Mononuclear cell (primary cell): ENCODE measurements at regions not wholly inside any gene's neighbourhood (a gene's known extent, or its start where the extent isn't known, plus 50 kb on each side); places are given as distances from the start of the nearest gene placed in this dataset.

Source experiments
- H3K27me3 ChIP-seq: 2 replicates; pipeline ENCODE4 v1.6.0; 2011; ENCODE audit warnings: low read length, control low read depth; ENCODE audit not compliant: insufficient read depth
- H3K4me1 ChIP-seq: 2 replicates; pipeline ENCODE4 v1.5.1; 2011; ENCODE audit warnings: mild to moderate bottlenecking, low read length, control low read depth; ENCODE audit not compliant: insufficient read depth
- H3K4me3 ChIP-seq: 2 replicates; pipeline ENCODE4 v1.5.1; 2011; ENCODE audit warnings: mild to moderate bottlenecking, low read length, moderate library complexity
- H3K9me3 ChIP-seq: 2 replicates; pipeline ENCODE4 v1.5.1; 2011; ENCODE audit warnings: low read depth, mild to moderate bottlenecking, control low read depth, low read length

DNA sequence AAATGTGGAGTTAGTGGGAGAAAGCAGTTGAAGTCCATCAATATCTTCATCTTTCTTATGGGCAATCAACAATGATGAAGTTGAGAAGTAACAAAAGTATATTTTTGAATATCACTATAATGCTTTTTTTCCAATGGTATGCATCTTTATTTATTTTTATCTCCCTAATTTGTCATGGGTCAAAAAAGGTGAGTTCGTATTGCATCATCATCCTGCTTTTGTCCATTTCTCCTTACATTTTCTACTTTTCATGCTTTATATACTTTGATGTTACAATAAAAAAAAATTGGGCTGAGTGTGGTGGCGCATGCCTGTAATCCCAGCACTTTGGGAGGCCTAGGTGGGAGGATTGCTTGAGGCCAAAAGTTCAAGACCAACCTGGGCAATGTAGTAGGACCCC lies 101.2 kb upstream of the STXBP5 start:
- Histone ChIP-seq H3K4me1 (peaks cover 22% of the 10 kb centered on the region), H3K9me3 (no peaks in the 10 kb centered on the region), H3K27me3 (no peaks in the 10 kb centered on the region), H3K4me3 (no peak overlapping the region)

- H3K9me3 ChIP-seq: no peaks in the 10 kb centered on the region
- H3K4me3 ChIP-seq: no peak overlapping the region
- H3K27me3 ChIP-seq: no peaks in the 10 kb centered on the region
- H3K4me1 ChIP-seq: peaks cover 22% of the 10 kb centered on the region
Measured at GRCh38 chr6:147103694-147104093, 100.5 kb upstream of the STXBP5 start.

DNA sequence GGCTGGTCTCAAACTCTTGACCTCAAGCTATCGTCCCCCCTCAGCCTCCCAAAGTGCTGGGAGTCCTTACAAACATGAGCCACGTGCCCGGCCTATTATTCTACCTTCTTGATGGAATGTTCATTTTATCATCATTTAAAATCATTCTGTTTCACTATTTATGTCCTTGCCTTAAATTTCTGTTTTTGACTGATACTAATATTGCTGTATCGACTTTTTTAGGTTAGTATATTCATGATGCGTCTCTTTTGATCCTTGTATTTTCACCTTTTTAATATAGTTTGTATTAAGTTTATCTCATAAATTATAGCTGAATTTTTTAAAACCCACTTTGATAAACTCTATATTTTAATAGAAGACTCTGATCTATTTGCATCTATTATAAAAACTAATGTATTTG lies 98.4 kb upstream of the STXBP5 start:
- Histone ChIP-seq H3K9me3 (no peaks in the 10 kb centered on the region), H3K27me3 (no peaks in the 10 kb centered on the region), H3K4me1 (peaks cover 22% of the 10 kb centered on the region), H3K4me3 (no peak overlapping the region)

GRCh38 chr6:147106759-147107401 lies 97.3 kb upstream of the STXBP5 start:
- no peak overlapping the region for H3K4me3 ChIP-seq

DNA sequence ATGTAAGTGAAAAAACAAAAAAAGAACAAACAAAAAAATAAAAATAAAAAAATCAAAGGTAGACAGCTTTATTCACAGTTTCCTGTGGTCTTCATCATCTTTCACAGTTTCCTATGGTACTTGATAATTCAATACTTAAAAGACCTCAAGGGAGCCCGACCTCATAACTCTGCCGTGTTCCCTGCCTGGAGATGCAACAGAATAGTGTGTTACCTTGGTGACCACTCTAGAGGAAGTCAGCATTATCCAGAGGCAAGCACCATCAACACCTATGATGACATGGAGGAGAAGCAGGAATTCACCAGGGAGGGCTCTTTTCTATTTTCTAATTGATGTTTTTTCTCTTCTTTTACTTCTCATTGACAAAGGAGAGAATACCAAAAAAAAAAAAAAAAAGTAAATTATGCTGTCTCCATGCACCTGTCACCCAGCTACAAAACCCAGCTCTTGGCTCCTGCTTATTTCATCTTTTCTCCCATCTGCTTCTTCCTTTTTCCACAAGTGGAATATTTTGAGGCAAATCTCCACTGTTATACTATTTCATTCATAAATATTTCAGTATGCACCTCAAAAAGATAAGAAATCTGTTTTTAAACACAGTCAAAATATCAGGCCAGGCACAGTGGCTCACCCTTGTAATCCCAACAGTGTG lies 95.8 kb upstream of the STXBP5 start:
- Histone ChIP-seq H3K4me1 (peaks cover 18% of the 10 kb centered on the region), H3K9me3 (no peaks in the 10 kb centered on the region), H3K27me3 (no peaks in the 10 kb centered on the region), H3K4me3 (no peak overlapping the region)

More at GRCh38 chr6:147106759-147107401, 97.3 kb upstream of the STXBP5 start:
- no peaks in the 10 kb centered on the region for H3K27me3 ChIP-seq
- peaks cover 22% of the 10 kb centered on the region for H3K4me1 ChIP-seq
- no peaks in the 10 kb centered on the region for H3K9me3 ChIP-seq

GRCh38 chr6:147109707-147110106 lies 94.5 kb upstream of the STXBP5 start:
- H3K27me3 ChIP-seq: no peaks in the 10 kb centered on the region
- no peak overlapping the region for H3K4me3 ChIP-seq
- H3K4me1 ChIP-seq: peaks cover 10% of the 10 kb centered on the region
- H3K9me3 ChIP-seq: no peaks in the 10 kb centered on the region

DNA sequence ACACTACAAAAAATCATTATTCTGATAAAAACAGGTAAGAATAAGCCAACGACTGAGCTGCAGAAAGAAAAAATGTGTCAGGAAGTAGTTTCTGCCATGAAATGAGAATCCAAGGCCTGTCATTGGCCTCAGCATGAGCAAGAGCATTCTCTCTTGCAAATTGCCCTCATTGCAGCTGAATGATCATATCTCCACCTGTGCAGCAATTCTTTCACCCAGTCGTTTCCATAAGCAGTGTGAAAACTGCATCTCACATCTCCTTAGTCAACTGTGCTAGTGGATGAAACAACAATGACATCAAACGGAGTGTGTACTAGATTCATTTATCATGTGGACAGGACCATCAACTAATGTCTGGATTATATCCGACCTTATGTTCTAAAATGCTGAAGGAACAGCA lies 88.2 kb upstream of the STXBP5 start:
- H3K27me3 ChIP-seq: no peaks in the 10 kb centered on the region
- H3K9me3 ChIP-seq: no peaks in the 10 kb centered on the region
- no peaks in the 10 kb centered on the region for H3K4me1 ChIP-seq
- no peak overlapping the region for H3K4me3 ChIP-seq

DNA sequence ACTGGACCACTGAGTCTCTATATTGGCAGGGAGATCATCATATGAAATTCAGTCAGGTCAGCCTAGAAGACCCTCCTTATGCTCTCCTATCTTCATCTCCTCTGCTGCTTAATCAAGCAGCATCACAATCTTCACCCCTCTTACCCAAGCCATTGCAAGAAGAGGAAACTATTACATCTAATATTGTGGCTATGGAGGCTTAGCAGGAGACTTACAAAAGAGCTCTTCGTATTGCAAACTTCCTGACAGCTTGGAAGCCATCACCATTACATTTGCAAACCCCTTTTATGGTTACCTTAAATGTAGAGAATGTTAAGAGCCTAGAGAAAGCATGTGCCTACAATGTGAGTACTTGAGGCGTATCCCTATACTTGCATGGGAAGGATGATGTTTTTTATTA lies 87.2 kb upstream of the STXBP5 start:
- Histone ChIP-seq H3K27me3 (no peaks in the 10 kb centered on the region), H3K4me3 (no peak overlapping the region), H3K9me3 (no peaks in the 10 kb centered on the region), H3K4me1 (no peaks in the 10 kb centered on the region)

- no peaks in the 10 kb centered on the region for H3K27me3 ChIP-seq
- no peaks in the 10 kb centered on the region for H3K9me3 ChIP-seq
- no peak overlapping the region for H3K4me3 ChIP-seq
- H3K4me1 ChIP-seq: no peaks in the 10 kb centered on the region
Measured at GRCh38 chr6:147117580-147117979, 86.6 kb upstream of the STXBP5 start.

DNA sequence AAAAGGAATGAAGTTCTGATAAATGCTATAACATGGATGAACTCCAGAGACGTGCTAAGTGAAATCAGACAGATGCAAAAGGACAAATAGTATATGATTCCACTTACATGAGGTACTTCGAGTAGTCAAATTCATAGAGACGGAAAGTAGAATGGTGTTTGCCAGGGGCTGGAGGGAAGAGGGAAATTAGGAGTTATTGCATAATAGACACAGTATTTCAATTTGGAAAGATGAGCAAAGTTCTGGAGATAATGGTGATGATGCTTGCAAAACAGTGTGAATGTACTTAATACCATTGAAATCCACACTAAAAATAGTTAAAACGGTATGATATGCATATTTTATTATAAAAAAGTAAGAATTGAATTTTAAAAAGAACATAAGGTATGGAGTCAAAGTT lies 84.9 kb upstream of the STXBP5 start:
- H3K9me3 ChIP-seq: no peaks in the 10 kb centered on the region
- no peak overlapping the region for H3K4me3 ChIP-seq
- H3K4me1 ChIP-seq: no peaks in the 10 kb centered on the region
- H3K27me3 ChIP-seq: no peaks in the 10 kb centered on the region

GRCh38 chr6:147122823-147123222 lies 81.4 kb upstream of the STXBP5 start:
- Histone ChIP-seq H3K4me1 (no peaks in the 10 kb centered on the region), H3K9me3 (no peaks in the 10 kb centered on the region), H3K27me3 (no peaks in the 10 kb centered on the region), H3K4me3 (no peak overlapping the region)

- no peaks in the 10 kb centered on the region for H3K27me3 ChIP-seq
- no peaks in the 10 kb centered on the region for H3K9me3 ChIP-seq
- peaks cover 1% of the 10 kb centered on the region for H3K4me1 ChIP-seq
- no peak overlapping the region for H3K4me3 ChIP-seq
Measured at GRCh38 chr6:147126618-147127022, 77.6 kb upstream of the STXBP5 start.

DNA sequence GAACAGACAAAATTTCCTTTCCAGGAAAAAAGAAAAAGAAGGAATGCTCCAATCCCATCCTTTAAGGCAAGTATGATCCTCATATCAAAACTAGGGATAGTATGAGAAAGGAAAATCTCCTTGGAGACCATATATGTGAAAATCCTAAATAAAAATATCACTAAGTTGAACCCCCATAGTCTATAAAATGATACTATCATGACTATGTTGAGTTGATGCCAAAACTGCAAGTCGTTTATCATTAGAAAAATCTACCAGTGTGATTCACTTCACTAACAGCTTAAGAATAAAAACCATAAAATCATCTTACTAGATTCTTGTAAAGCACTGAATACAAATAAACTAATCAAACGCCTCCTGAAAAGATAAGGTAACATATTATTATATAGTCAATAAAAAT lies 76.6 kb upstream of the STXBP5 start:
- no peak overlapping the region for H3K4me3 ChIP-seq
- H3K27me3 ChIP-seq: no peaks in the 10 kb centered on the region
- H3K4me1 ChIP-seq: peaks cover 3% of the 10 kb centered on the region
- no peaks in the 10 kb centered on the region for H3K9me3 ChIP-seq

GRCh38 chr6:147128056-147128455 lies 76.2 kb upstream of the STXBP5 start:
- Histone ChIP-seq H3K4me1 (peaks cover 3% of the 10 kb centered on the region), H3K27me3 (no peaks in the 10 kb centered on the region), H3K9me3 (no peaks in the 10 kb centered on the region), H3K4me3 (no peak overlapping the region)

GRCh38 chr6:147131532-147132128 lies 72.6 kb upstream of the STXBP5 start:
- H3K4me3 ChIP-seq: no peak overlapping the region
- no peaks in the 10 kb centered on the region for H3K9me3 ChIP-seq
- peaks cover 3% of the 10 kb centered on the region for H3K4me1 ChIP-seq
- H3K27me3 ChIP-seq: no peaks in the 10 kb centered on the region

- H3K9me3 ChIP-seq: no peaks in the 10 kb centered on the region
- peaks cover 3% of the 10 kb centered on the region for H3K4me1 ChIP-seq
- no peaks in the 10 kb centered on the region for H3K27me3 ChIP-seq
- no peak overlapping the region for H3K4me3 ChIP-seq
Measured at GRCh38 chr6:147132889-147133288, 71.3 kb upstream of the STXBP5 start.
